Progenitor cell of endocrine pancreas (in vitro differentiated cells): ENCODE measurements at regions not wholly inside any gene's neighbourhood (a gene's known extent, or its start where the extent isn't known, plus 50 kb on each side); places are given as distances from the start of the nearest gene placed in this dataset.

Experiments
- DNase-seq: peaks from one replicate; pipeline ENCODE4 v3.0.0; 2021; ENCODE audit warnings: low spot score; ENCODE audit not compliant: unreplicated experiment
- H3K27ac Mint-ChIP-seq: 2 replicates; pipeline ENCODE4 v1.8.0; 2021; ENCODE audit warnings: mild to moderate bottlenecking, moderate library complexity, mixed read lengths
- H3K27me3 Mint-ChIP-seq: 2 replicates; pipeline ENCODE4 v1.8.0; 2021; ENCODE audit warnings: mixed read lengths
- H3K36me3 Mint-ChIP-seq: 2 replicates; pipeline ENCODE4 v1.8.0; 2022; ENCODE audit warnings: mixed read lengths; ENCODE audit not compliant: insufficient read depth
- H3K4me1 Mint-ChIP-seq: 2 replicates; pipeline ENCODE4 v1.8.0; 2021; ENCODE audit warnings: low read depth, mixed read lengths
- H3K4me3 Mint-ChIP-seq: 2 replicates; pipeline ENCODE4 v1.8.0; 2021; ENCODE audit warnings: low read depth, mild to moderate bottlenecking, moderate library complexity, mixed read lengths
- H3K9me3 Mint-ChIP-seq: 2 replicates; pipeline ENCODE4 v1.8.0; 2021; ENCODE audit warnings: low read depth, mixed read lengths
- TF ChIP-seq, protein P1 (sequence below): fragments of 200-600 bp; sonication (generic); IDR thresholded peaks from one replicate; pipeline ENCODE4 v1.5.0; 2021; ENCODE audit warnings: antibody characterized with exemption, mild to moderate bottlenecking; ENCODE audit not compliant: unreplicated experiment

DNA sequence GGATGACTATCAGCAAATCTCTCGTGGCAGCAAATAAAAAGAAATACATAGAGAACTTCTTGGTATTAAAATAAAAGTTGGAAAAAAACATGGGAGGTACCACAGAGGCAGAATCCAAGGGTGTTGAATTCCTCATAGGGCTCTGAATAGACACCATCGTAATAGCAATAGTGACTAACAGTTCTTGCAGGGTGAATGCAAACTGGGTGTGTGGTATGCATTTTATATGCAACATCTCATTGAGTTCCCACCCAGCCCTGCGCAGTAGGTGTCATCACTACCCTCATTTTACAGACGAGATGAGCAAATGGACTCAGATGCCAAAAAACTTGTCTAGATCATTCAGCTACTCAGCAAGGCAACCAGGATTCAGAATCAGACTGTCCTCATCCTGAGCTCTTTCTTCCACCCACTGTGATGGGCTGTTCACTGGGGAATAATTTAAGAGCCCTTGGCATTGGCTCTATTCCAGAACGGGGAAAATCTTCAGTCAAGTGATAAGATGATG lies 354.6 kb upstream of the CDH11 start:
- H3K27me3 Mint-ChIP-seq: peaks cover 5% of the 10 kb centered on the region
- no peak overlapping the region for H3K4me3 Mint-ChIP-seq
- H3K9me3 Mint-ChIP-seq: no peaks in the 10 kb centered on the region
- TF ChIP-seq, protein P1, sequence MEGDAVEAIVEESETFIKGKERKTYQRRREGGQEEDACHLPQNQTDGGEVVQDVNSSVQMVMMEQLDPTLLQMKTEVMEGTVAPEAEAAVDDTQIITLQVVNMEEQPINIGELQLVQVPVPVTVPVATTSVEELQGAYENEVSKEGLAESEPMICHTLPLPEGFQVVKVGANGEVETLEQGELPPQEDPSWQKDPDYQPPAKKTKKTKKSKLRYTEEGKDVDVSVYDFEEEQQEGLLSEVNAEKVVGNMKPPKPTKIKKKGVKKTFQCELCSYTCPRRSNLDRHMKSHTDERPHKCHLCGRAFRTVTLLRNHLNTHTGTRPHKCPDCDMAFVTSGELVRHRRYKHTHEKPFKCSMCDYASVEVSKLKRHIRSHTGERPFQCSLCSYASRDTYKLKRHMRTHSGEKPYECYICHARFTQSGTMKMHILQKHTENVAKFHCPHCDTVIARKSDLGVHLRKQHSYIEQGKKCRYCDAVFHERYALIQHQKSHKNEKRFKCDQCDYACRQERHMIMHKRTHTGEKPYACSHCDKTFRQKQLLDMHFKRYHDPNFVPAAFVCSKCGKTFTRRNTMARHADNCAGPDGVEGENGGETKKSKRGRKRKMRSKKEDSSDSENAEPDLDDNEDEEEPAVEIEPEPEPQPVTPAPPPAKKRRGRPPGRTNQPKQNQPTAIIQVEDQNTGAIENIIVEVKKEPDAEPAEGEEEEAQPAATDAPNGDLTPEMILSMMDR: no peak
- H3K27ac Mint-ChIP-seq: no peak overlapping the region
- no peak for DNase-seq
- H3K4me1 Mint-ChIP-seq: no peaks in the 10 kb centered on the region
- H3K36me3 Mint-ChIP-seq: no peaks in the 10 kb centered on the region

DNA sequence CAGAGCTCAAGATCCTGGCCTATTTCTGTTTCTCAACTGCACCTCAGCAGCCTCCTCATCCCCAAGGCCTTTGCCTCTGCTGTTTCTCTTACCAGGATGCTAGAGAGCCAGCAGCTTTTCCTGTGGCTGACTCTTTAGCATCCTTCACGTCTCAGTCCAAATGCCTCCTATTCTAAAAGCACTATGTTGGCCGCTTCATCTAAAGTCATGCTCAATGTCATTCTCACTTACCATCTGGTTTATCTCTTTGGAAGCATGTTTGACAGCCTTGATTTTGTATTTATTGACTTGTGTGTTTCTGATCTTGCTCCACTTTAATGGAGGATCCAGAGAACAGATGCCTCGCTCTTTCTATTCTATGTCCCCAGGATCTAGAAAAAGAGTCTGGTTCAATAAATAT lies 351.8 kb upstream of the CDH11 start:
- TF ChIP-seq, protein P1: no peak
- Mint-ChIP-seq H3K4me3 (no peak overlapping the region), H3K4me1 (no peaks in the 10 kb centered on the region), H3K9me3 (no peaks in the 10 kb centered on the region), H3K27ac (no peak overlapping the region), H3K27me3 (peaks cover 15% of the 10 kb centered on the region), H3K36me3 (no peaks in the 10 kb centered on the region)
- no peak for DNase-seq

DNA sequence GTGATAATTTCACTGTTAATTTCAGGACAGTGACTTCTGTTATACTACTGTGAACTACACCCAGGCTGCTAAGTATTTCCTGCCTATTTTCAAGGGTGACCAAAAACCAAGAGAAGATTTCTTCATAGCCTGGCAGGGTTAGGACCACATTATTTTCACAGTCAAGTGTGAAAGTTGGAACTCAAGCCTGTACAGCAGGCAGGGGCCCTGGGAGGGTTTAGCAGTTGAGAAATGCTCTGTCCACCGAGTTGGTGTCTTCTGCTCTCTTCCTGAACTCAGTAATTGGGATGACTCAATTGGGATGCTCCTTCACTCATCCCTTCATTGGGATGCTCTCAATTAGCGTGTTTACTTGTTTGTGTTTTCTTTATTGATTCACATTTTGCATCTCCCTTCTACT lies 347.3 kb upstream of the CDH11 start:
- TF ChIP-seq, protein P1: no peak
- Mint-ChIP-seq H3K27ac (no peak overlapping the region), H3K27me3 (peaks cover 15% of the 10 kb centered on the region), H3K9me3 (peaks cover 3% of the 10 kb centered on the region), H3K36me3 (no peaks in the 10 kb centered on the region), H3K4me3 (no peak overlapping the region), H3K4me1 (no peaks in the 10 kb centered on the region)
- DNase-seq: no peak

DNA sequence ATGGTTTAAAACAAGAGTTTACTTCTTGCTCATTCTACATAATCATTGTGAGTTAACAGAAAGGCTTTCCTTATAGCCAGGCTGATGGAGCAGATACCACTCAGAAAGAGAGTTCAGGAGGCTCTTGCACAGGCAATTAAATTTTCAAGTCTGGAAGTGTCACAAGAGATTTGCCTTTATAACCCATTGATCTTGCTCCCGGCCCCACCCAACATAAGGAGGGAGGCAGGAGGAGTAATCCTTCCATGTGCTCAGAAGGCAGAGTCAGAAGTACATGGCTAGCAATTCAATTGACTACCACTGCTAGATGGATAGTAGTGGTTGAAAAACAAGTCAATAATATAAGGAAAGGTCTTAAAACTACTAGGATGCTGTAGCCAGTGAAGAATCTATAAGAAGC lies 346.3 kb upstream of the CDH11 start:
- Mint-ChIP-seq H3K27ac (peak overlapping the region; percentile 11), H3K9me3 (peaks cover 3% of the 10 kb centered on the region), H3K36me3 (no peaks in the 10 kb centered on the region), H3K27me3 (peaks cover 10% of the 10 kb centered on the region), H3K4me1 (no peaks in the 10 kb centered on the region), H3K4me3 (no peak overlapping the region)
- TF ChIP-seq, protein P1: no peak
- no peak for DNase-seq

DNA sequence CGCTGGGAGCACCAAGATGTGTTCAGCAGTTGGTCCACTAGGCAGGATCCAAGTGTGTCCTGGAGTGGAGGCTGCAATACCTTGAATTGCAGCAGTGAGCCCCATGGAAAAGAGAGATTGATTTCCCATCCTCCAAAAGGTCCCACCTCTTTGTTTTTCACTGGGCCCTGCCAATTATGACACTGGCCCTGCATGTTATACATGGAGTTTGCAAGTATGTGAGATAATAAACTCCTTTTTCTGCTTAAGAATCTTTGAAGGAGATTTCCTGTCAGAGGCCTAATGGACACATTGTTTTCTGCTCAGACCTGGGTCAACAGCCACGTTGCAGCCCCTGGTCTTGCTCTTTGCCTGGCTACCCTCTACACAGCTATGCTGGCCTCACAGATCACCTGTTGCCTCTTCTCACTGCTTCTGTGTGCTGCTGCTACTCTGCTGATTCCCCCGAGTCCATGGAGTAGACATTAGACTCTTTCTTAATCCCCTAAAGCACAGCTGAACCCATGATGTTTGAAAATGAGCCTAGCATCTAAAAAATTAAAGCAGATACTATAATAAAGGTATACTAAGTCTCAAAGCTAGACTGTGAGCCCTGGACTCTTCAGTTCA lies 341.9 kb upstream of the CDH11 start:
- TF ChIP-seq, protein P1: no peak
- DNase-seq: no peak
- H3K4me1 Mint-ChIP-seq: no peaks in the 10 kb centered on the region
- no peak overlapping the region for H3K27ac Mint-ChIP-seq
- H3K36me3 Mint-ChIP-seq: no peaks in the 10 kb centered on the region
- no peaks in the 10 kb centered on the region for H3K27me3 Mint-ChIP-seq
- no peak overlapping the region for H3K4me3 Mint-ChIP-seq
- H3K9me3 Mint-ChIP-seq: peaks cover 3% of the 10 kb centered on the region
